Superior temporal gyrus (tissue), 1 donor: ENCODE measurements at regions not wholly inside any gene's neighbourhood (a gene's known extent, or its start where the extent isn't known, plus 50 kb on each side); places are given as distances from the start of the nearest gene placed in this dataset.
"Not testable (repeated sequence)": the region's sequence is repeated elsewhere in the genome, so short reads cannot be mapped to it uniquely, and the experiment has no call there.

ENCODE experiments used
- DNase-seq: peaks from one replicate; pipeline ENCODE4 v3.0.0-alpha.2; 2016; ENCODE audit errors: extremely low spot score

DNA sequence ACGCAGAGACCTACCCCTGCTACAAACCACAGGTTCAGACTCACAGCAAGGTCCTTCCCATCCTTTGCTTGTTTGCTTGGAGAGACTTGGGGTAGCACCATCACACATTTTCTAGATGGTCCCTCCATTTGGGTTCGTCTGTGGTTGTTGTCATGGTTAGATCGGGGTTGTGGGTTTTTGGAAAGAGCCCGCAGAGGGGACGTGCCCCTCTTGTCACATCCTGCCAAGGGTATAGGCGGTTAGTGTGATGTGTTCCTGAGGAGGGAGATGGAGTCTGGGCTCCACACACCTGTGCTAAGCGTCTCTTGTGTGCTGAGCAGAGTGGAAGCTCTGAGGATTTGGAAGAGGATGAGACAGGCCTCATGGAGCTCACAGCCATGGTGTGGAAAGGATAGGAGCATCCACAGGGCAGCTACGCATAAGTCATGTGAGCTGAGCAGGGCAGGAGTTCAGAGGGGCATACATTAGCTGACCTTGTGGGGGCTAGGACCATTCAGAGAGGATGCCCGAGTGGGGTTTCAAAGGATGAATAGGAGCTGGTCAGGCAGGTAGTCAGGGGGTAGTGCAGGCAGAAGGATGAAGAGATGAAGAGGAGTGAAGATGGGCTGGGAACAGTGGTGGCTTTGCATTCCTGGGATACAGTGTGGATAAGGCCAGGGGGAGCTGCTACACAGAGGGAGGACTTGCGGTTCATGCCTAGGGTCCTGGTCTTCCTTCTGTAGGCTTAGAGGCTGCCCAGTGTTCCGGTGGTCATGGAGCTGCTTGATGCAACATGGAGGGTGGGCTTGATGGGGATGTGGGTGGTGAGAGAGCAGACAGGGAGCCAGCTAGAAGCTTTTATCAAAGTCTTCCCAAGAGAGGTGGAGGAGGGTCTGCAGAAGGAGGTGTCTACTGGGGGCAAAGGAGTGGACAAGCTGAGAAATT lies 62.9 kb downstream of the ACKR3 start:
- DNase-seq = no peak

GRCh38 chr2:236633219-236633570 lies 63.6 kb downstream of the ACKR3 start:
- DNase-seq = no peak

GRCh38 chr2:236633775-236634560 lies 64.3 kb downstream of the ACKR3 start:
- no peak for DNase-seq

- DNase-seq = no peak
Observed at GRCh38 chr2:236636261-236636660, 66.6 kb downstream of the ACKR3 start.

DNA sequence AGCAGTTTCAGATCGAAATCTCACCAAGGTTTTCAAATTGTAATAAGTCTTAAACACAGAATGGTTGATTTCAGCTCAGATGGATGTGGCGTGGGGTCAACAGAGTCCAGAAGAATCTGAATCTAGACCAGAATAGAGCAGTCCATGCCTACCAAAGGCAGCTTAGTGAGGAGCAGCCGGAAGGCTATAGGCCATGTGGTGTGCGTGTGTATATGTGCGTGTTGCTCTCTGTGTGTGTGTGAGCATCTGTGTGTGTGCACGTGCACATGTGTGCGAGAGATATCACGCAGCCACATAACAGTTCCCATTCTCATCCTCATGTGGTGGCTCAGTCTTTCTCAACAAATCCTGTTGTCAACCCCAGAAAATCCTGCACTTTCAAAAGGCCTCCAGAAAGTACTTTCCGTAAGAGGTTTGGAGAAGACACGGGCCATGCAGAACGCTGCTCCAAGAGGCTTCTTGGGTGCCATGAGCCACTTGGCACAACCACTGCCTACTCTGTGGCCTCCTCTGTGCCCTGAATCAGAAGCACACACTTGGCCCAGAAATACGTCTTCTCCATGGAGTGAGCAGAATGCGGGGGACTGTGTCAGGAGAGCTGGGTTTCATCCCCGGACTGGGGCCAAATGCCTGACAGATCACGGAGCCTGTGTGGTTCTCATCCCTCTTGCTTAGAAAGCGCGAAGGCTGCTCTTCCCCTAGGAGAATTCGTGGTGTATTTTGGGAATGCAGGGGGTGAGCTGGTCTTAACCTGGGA lies 67.3 kb downstream of the ACKR3 start:
- DNase-seq = no peak

- no peak for DNase-seq
Observed at GRCh38 chr2:236637686-236638569, 68.3 kb downstream of the ACKR3 start.

GRCh38 chr2:236638707-236639106 lies 69.1 kb downstream of the ACKR3 start:
- DNase-seq = no peak

GRCh38 chr2:236639461-236640235 lies 70.0 kb downstream of the ACKR3 start:
- no peak for DNase-seq

DNA sequence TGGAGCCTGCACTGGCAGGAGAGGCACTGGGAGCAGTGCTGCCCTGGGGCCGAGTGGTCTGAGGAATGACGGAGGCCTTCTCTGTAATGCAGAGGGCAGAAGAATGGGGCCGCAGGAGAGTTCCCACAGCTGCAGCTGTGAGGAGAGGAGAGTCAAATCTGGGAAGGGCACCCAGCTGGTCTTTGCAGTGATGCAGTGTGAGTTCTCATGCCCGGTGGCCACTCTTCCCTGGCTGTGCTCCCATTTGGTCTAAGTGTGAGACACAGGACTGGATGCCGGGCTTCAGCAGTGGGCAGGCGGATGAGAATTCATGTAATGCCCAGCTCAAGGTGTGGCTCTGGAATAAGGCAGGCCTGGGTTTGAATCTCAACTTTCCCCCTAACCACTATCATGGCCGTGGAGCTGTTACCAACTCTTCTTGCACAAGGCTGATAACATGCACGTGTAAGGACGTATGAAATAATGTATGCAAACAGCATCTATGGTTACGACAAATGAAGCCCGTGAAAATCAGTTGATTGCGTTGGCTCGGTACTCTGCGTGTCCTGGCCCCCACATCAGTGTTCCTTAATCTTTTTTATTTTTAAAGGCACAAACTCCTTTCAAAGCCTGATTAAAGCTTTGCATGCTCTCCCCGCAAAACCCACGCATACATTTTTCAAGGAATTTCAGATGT lies 71.6 kb downstream of the ACKR3 start:
- DNase-seq = no peak

DNA sequence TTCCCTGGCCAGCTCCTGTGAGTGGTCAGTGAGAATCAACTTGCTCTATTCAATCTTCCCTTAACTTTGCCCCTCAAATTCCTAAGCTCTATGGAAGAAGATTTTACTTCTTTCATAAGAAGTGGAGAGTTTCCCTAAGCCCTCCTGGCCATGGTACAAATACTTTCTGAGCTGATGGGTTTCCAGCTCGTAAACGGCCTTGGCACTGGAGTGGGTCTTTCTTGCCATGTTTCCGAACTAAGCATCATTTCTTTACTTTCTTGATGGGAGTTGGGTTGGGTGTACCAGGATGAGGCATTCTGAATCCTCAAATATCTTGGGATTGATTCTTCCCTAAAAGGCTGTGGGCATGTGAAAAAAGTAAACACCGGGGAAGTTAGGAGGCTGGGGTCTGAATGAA lies 72.5 kb downstream of the ACKR3 start:
- DNase-seq = no peak

- DNase-seq = no peak
Observed at GRCh38 chr2:236642584-236643291, 73.1 kb downstream of the ACKR3 start.

DNA sequence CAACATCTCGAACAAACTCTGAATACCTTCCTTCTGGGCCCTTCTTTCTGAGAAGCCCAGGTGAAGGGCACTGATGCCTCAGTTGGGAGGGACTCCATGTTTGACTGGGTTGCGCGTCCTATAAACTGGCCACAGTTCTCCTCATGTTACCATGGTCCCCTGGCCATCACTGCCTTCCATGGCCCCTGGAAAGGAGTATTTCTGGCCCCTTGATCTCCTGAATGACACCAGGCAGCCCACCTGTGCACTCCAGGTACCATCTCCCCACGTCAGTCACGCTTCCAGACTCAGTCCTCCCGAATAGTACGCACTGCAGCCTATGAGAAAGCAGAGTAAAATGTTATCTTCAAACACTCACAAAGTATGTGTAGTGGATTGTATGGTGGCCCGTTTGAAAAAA lies 73.9 kb downstream of the ACKR3 start:
- no peak for DNase-seq

DNA sequence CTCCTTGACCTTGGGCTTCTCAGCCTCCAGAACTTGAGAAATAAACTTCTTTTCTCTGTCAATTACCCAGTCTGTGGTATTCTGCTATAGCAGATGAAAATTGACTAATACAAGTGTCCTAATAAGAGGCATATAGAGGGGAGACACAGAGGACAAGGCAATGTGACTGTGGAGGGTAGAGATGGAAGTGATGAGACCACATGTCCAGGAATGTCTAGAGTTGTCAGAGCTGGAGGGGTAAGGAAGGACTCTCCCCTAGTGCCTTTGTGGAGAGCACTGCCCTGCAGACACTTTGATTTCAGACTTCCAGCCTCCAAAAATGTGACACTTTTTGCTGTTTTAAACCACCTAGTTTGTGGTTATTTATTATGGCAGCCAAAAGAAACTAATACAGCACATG lies 74.4 kb downstream of the ACKR3 start:
- no peak for DNase-seq

DNA sequence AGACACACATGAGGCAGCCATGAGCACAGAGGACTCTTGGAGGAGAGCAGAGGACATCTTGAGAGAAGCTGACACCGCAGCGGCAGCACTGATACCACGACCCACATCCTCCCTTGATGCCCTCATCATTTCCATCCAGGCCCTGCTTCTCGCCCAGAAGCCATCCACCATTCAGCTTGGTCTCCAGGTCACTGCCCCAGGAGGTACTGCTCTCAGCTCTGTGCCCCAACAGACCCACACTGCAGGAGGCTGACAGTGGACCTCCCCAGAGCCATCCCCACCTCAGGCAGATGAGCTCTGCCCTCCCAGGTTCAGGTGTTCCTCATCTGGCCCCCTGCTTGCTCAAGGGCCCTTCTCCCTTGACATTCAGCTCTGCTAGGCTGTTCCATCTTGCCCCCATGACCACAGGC lies 74.9 kb downstream of the ACKR3 start:
- no peak for DNase-seq

- not testable (repeated sequence) for DNase-seq
Observed at GRCh38 chr2:236645141-236645540, 75.5 kb downstream of the ACKR3 start.

- no peak for DNase-seq
Observed at GRCh38 chr2:236646441-236646840, 76.8 kb downstream of the ACKR3 start.

- DNase-seq = no peak
Observed at GRCh38 chr2:236646871-236647270, 77.2 kb downstream of the ACKR3 start.

- no peak for DNase-seq
Observed at GRCh38 chr2:236647621-236648020, 78.0 kb downstream of the ACKR3 start.

GRCh38 chr2:236653863-236654262 lies 84.2 kb downstream of the ACKR3 start:
- DNase-seq = no peak
